ENCODE measurements at regions not wholly inside any gene's neighbourhood (a gene's known extent, or its start where the extent isn't known, plus 50 kb on each side); places are given as distances from the start of the nearest gene placed in this dataset.

DNA sequence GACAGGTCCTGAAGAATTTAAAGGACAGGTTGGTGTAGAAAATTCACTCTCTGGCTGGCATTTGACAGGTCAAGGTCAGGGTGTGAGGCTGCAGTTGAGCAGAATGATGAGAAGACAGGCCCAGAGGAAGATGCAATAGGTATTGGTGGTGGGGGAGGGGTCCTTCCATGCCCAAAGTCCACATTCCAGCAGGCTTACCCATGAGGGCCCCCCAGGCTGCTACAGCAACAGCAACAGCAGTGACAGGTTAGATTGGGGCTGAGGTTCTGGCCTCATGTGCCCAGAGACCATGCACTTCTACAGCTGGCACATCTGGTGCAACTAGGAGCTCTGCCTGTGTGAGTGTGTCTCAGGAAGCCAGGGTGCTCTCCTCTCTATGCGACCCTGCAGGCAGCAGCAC is 223.5 kb upstream of the GHITM start:
- no peak for TF ChIP-seq ZNF274 (IDR thresholded peaks at IDR 0.05; ENCODE audit: low read depth, low read length)
- TF ChIP-seq, protein P1, sequence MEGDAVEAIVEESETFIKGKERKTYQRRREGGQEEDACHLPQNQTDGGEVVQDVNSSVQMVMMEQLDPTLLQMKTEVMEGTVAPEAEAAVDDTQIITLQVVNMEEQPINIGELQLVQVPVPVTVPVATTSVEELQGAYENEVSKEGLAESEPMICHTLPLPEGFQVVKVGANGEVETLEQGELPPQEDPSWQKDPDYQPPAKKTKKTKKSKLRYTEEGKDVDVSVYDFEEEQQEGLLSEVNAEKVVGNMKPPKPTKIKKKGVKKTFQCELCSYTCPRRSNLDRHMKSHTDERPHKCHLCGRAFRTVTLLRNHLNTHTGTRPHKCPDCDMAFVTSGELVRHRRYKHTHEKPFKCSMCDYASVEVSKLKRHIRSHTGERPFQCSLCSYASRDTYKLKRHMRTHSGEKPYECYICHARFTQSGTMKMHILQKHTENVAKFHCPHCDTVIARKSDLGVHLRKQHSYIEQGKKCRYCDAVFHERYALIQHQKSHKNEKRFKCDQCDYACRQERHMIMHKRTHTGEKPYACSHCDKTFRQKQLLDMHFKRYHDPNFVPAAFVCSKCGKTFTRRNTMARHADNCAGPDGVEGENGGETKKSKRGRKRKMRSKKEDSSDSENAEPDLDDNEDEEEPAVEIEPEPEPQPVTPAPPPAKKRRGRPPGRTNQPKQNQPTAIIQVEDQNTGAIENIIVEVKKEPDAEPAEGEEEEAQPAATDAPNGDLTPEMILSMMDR (IDR thresholded peaks at IDR 0.05 in 2 of 3, conservative IDR thresholded peaks at IDR 0.05 in 1 of 3; ENCODE audit: borderline replicate concordance in 1 of 3, insufficient read depth in 1 of 3, low read depth in 2 of 3, low read length in 2 of 3) = no peak
- no peak for TF ChIP-seq RAD21 (IDR thresholded peaks at IDR 0.05; ENCODE audit: low read depth)
- TF ChIP-seq YY1 (IDR thresholded peaks at IDR 0.05; ENCODE audit: extremely low read depth, insufficient replicate concordance, low read depth, low read length) = no peak
- no peak for TF ChIP-seq POLR2A (IDR thresholded peaks at IDR 0.05; ENCODE audit: borderline replicate concordance, extremely low read depth, insufficient read depth, insufficient read length)
- TF ChIP-seq EZH2 (IDR thresholded peaks at IDR 0.05) = no peak

All from HCT116 (cell line).